Ovary (tissue), 7 donors: ENCODE measurements at regions not wholly inside any gene's neighbourhood (a gene's known extent, or its start where the extent isn't known, plus 50 kb on each side); places are given as distances from the start of the nearest gene placed in this dataset.

Experiments used
- DNase-seq, 5 donors: peaks; one replicate each; pipeline ENCODE4 v3.0.0-alpha.2; 2019 to 2020
- H3K27ac ChIP-seq, 2 donors: fragments of 200-600 bp; one replicate each; pipeline versions ENCODE4 v1.5.1 to v1.8.0; 2019 to 2022
- H3K27me3 ChIP-seq: fragments of 200-600 bp; one replicate; pipeline ENCODE4 v1.8.0; 2022
- H3K36me3 ChIP-seq: fragments of 200-600 bp; sonication (generic); one replicate; pipeline ENCODE4 v1.5.1; 2019
- H3K4me1 ChIP-seq: one replicate; pipeline ENCODE4 v1.8.1; 2013; ENCODE audit warnings: mild to moderate bottlenecking, moderate library complexity; ENCODE audit not compliant: insufficient read depth
- H3K4me3 ChIP-seq: fragments of 200-600 bp; sonication (generic); one replicate; pipeline ENCODE4 v1.5.1; 2017
- H3K9me3 ChIP-seq, 2 donors: fragments of 200-600 bp in 1 of 2; sonication (generic) in 1 of 2; one replicate each; pipeline versions ENCODE4 v1.5.1 to v1.8.1; 2013 to 2019; ENCODE audit warnings: mild to moderate bottlenecking in 1 of 2, moderate library complexity in 1 of 2
- EP300 ChIP-seq: sonication (generic); formaldehyde crosslinking; IDR thresholded peaks from one replicate; pipeline ENCODE4 v1.6.1; 2017; ENCODE audit warnings: antibody characterized with exemption
- POLR2A ChIP-seq: fragments of 450-650 bp; IDR thresholded peaks from one replicate; pipeline ENCODE4 v1.6.1; 2017; ENCODE audit warnings: antibody characterized with exemption, mild to moderate bottlenecking, moderate library complexity
- WGBS, 3 donors: extraction: QIAGEN DNeasy Blood & Tissue Kit in 1 of 3; methylation state at CpG; one replicate each; pipeline versions ENCODE4 v1.1.5 to v1.1.7; 2013 to 2017; 5-methylcytosine and 5-hydroxymethylcytosine counted together
- intact Hi-C, 4 donors: fragments of 100-400 bp; cut with DNase I; formaldehyde crosslinking; loops; one replicate each; pipeline versions ENCODE4 v1.11.0 to v1.15.1; 2022 to 2023
- TF ChIP-seq, protein P1 (sequence below), 3 donors: fragments of 450-650 bp in 2 of 3; fragments of 200-600 bp in 1 of 3; IDR thresholded peaks; one replicate each; pipeline versions ENCODE4 v1.5.1 to v1.8.0; 2016 to 2022; ENCODE audit warnings: antibody characterized with exemption in 3 of 3, mild to moderate bottlenecking in 1 of 3
- donor health status: DM: no; HTN: no; CAD: no; lungs with moderate emphysema.
- donor health status: DM: no; HTN: no; CAD: no.
- donor health status: Bipolar disorder and iron deficiency.
- donor health status: DM: no; HTN: no; CAD: no.
- donor health status: DM: yes; HTN: yes; CAD: no.

DNA sequence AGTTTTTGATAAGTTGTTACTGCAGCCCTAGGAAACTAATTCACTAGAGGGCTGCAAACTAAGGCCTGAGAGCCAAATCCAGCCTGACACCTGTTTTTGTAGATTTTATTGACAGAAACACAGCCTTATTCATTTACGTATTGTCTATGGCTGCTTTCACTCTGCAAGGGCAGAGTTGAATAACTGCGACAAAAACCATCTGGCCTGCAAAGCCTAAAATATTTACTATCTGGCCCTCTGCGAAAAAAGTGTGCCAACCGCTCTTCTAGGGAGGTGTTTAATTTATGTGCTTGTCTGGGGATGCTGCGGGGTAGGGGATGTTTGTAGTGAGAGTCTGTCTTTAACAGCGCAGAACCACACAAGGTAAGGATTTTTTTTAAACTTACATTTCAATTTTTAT lies 165.0 kb upstream of the RBFOX1 start:
- Histone ChIP-seq H3K36me3 (no peaks in the 10 kb centered on the region), H3K4me1 (no peaks in the 10 kb centered on the region), H3K4me3 (no peak overlapping the region), H3K27ac (no peak overlapping the region), H3K9me3 (no peaks in the 10 kb centered on the region), H3K27me3 (no peaks in the 10 kb centered on the region)
- TF ChIP-seq, protein P1, sequence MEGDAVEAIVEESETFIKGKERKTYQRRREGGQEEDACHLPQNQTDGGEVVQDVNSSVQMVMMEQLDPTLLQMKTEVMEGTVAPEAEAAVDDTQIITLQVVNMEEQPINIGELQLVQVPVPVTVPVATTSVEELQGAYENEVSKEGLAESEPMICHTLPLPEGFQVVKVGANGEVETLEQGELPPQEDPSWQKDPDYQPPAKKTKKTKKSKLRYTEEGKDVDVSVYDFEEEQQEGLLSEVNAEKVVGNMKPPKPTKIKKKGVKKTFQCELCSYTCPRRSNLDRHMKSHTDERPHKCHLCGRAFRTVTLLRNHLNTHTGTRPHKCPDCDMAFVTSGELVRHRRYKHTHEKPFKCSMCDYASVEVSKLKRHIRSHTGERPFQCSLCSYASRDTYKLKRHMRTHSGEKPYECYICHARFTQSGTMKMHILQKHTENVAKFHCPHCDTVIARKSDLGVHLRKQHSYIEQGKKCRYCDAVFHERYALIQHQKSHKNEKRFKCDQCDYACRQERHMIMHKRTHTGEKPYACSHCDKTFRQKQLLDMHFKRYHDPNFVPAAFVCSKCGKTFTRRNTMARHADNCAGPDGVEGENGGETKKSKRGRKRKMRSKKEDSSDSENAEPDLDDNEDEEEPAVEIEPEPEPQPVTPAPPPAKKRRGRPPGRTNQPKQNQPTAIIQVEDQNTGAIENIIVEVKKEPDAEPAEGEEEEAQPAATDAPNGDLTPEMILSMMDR (IDR thresholded peaks at IDR 0.05), result no peak
- no peak for TF ChIP-seq POLR2A
- TF ChIP-seq EP300, result no peak
- intact Hi-C loops, result no loop called here
- no peak for DNase-seq
- 7 to 13% (median 12%) methylated on average over 6 of the region's 6 CpGs for WGBS, 3 donors

DNA sequence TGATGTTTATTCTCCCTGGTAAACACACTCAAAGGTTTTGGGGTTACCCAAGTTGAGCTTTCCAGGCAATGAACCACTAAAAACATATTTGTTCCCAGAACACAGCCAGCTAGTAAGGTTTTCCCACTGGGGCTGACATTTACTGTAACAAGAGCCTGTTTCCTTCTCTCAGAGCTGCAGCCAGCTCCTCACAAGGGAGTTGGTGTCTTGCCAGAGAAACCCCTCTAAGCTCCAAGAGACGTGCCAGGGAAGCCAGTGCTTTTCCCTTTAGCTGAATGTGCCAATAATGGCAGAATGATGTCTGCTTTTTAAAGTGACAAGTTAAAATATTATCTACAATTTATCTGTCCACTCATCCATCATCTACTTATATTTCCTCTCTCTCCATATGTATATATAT lies 170.8 kb upstream of the RBFOX1 start:
- Histone ChIP-seq H3K9me3 (no peaks in the 10 kb centered on the region), H3K27ac (no peak overlapping the region), H3K36me3 (no peaks in the 10 kb centered on the region), H3K4me1 (no peaks in the 10 kb centered on the region), H3K4me3 (no peak overlapping the region), H3K27me3 (no peaks in the 10 kb centered on the region)
- TF ChIP-seq POLR2A (no peak), EP300 (no peak)
- TF ChIP-seq, protein P1 (IDR thresholded peaks at IDR 0.05), result no peak
- intact Hi-C loops, result no loop called here
- no peak for DNase-seq
- WGBS, 3 donors, result 2 to 11% (median 9%) methylated on average over 1 of the region's 1 CpG

DNA sequence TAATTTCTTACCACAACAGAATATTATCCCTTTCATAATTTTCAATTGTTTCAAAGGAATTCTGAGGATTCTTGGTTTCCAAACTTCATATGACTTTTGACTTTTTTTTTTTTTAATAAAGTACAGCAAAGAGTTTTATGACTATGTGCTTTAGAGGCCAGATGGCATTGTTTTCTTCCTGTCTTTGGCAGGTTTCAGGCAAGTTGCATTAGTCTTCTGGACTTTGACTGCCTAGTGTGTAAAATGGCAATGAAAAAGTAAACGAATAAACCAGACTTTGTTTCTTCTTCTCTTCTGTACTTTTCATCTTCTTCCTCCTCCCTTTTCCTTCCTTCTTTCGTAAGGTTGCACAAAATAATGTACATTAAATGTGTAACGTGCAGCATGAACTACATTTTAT lies 172.6 kb upstream of the RBFOX1 start:
- TF ChIP-seq POLR2A (no peak), EP300 (no peak)
- TF ChIP-seq, protein P1 (IDR thresholded peaks at IDR 0.05), result no peak
- H3K9me3 ChIP-seq, result no peaks in the 10 kb centered on the region
- H3K27ac ChIP-seq, result no peak overlapping the region
- H3K27me3 ChIP-seq, result no peaks in the 10 kb centered on the region
- intact Hi-C loops, result no loop called here
- no peaks in the 10 kb centered on the region for H3K4me1 ChIP-seq
- 39 to 58% (median 51%) methylated on average over 3 of the region's 3 CpGs for WGBS, 3 donors
- no peak for DNase-seq
- H3K36me3 ChIP-seq, result no peaks in the 10 kb centered on the region
- H3K4me3 ChIP-seq, result no peak overlapping the region

DNA sequence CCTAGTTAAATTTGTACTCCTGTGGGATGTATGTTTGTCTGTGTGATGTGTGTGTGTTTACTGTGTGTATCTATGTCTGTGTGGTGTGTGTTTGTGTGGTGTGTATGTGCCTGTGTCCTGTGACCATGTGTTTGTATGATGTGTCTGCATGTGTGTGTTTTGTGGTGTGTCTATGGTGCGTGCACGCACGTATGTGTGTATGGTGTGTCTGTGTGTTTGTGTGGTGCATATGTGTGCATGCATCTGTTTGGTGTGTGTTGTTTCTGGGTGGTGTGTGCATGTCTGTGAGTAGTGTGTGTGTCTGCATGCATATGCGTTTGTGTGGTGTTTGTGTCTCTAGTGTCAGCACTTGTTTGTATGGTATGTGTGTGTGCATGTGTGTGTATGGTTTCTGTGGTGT lies 174.2 kb upstream of the RBFOX1 start:
- 93 to 95% (median 94%) methylated on average over 4 of the region's 4 CpGs for WGBS, 3 donors
- TF ChIP-seq POLR2A (no peak), EP300 (no peak)
- TF ChIP-seq, protein P1 (IDR thresholded peaks at IDR 0.05), result no peak
- Histone ChIP-seq H3K9me3 (no peaks in the 10 kb centered on the region), H3K27me3 (no peaks in the 10 kb centered on the region), H3K27ac (no peak overlapping the region), H3K36me3 (no peaks in the 10 kb centered on the region), H3K4me1 (no peaks in the 10 kb centered on the region), H3K4me3 (no peak overlapping the region)
- DNase-seq, result no peak
- intact Hi-C loops, result no loop called here

DNA sequence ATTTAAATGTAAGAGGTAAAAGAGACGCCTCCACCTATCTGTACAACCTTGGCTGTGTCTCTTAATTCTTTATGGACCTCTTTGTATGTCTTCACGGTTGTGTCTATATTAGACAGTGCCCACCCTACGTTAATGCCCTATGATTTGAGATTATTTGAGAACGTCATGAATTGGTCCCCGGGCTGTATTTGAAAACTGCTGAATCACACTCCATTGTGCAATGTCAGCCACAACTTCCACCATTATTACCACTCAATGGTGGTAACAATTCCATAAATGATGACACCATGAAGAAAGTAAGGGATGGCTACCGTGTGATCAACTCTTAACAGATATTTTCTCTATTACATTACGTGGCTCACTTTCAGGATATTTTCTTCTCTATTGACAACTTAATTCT lies 182.4 kb upstream of the RBFOX1 start:
- 72 to 77% (median 76%) methylated on average over 7 of the region's 7 CpGs for WGBS, 3 donors
- DNase-seq, result no peak
- TF ChIP-seq POLR2A (no peak), EP300 (no peak)
- TF ChIP-seq, protein P1 (IDR thresholded peaks at IDR 0.05), result no peak
- intact Hi-C loops, result no loop called here
- H3K9me3 ChIP-seq, result no peaks in the 10 kb centered on the region
- no peaks in the 10 kb centered on the region for H3K4me1 ChIP-seq
- no peaks in the 10 kb centered on the region for H3K27me3 ChIP-seq
- H3K4me3 ChIP-seq, result no peak overlapping the region
- H3K36me3 ChIP-seq, result no peaks in the 10 kb centered on the region
- H3K27ac ChIP-seq, result no peak overlapping the region
